ENCODE measurements at regions not wholly inside any gene's neighbourhood (a gene's known extent, or its start where the extent isn't known, plus 50 kb on each side); places are given as distances from the start of the nearest gene placed in this dataset.

- TF ChIP-seq, protein P1, sequence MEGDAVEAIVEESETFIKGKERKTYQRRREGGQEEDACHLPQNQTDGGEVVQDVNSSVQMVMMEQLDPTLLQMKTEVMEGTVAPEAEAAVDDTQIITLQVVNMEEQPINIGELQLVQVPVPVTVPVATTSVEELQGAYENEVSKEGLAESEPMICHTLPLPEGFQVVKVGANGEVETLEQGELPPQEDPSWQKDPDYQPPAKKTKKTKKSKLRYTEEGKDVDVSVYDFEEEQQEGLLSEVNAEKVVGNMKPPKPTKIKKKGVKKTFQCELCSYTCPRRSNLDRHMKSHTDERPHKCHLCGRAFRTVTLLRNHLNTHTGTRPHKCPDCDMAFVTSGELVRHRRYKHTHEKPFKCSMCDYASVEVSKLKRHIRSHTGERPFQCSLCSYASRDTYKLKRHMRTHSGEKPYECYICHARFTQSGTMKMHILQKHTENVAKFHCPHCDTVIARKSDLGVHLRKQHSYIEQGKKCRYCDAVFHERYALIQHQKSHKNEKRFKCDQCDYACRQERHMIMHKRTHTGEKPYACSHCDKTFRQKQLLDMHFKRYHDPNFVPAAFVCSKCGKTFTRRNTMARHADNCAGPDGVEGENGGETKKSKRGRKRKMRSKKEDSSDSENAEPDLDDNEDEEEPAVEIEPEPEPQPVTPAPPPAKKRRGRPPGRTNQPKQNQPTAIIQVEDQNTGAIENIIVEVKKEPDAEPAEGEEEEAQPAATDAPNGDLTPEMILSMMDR (IDR thresholded peaks at IDR 0.05): no peak
- TF ChIP-seq POLR2A (IDR thresholded peaks at IDR 0.05): no peak
Observed at GRCh38 chr2:105597806-105598803, 146.6 kb upstream of the NCK2 start.

Data from gastroesophageal sphincter (tissue), 3 donors.